ENCODE measurements at regions not wholly inside any gene's neighbourhood (a gene's known extent, or its start where the extent isn't known, plus 50 kb on each side); places are given as distances from the start of the nearest gene placed in this dataset.

- intact Hi-C loops (cut with DNase I) = no loop called here
- no peak for DNase-seq
Observed at GRCh38 chr6:51502996-51503395, 584.4 kb downstream of the PKHD1 start.

- intact Hi-C loops (cut with DNase I) = no loop called here
- no peak for DNase-seq
Observed at GRCh38 chr6:51505434-51505833, 582.0 kb downstream of the PKHD1 start.

- intact Hi-C loops (cut with DNase I) = no loop called here
- DNase-seq = no peak
Observed at GRCh38 chr6:51509597-51509996, 577.8 kb downstream of the PKHD1 start.

GRCh38 chr6:51511081-51511480 is 576.3 kb downstream of the PKHD1 start:
- intact Hi-C loops (cut with DNase I) = no loop called here

GRCh38 chr6:51513891-51514747 is 573.3 kb downstream of the PKHD1 start:
- intact Hi-C loops (cut with DNase I) = no loop called here
- peak in 1 of 10 donors; percentile 40 for DNase-seq

More at GRCh38 chr6:51511081-51511480, 576.3 kb downstream of the PKHD1 start:
- no peak for DNase-seq

GRCh38 chr6:51514748-51515402 is 572.5 kb downstream of the PKHD1 start:
- intact Hi-C loops (cut with DNase I) = no loop called here
- no peak for DNase-seq

- intact Hi-C loops (cut with DNase I) = no loop called here
- DNase-seq = no peak
Observed at GRCh38 chr6:51526049-51526448, 561.4 kb downstream of the PKHD1 start.

- intact Hi-C loops (cut with DNase I) = no loop called here
- no peak for DNase-seq
Observed at GRCh38 chr6:51526922-51527321, 560.5 kb downstream of the PKHD1 start.

- intact Hi-C loops (cut with DNase I) = no loop called here
- no peak for DNase-seq
Observed at GRCh38 chr6:51528556-51528955, 558.9 kb downstream of the PKHD1 start.

GRCh38 chr6:51529240-51529639 is 558.2 kb downstream of the PKHD1 start:
- DNase-seq = no peak
- intact Hi-C loops (cut with DNase I) = no loop called here

- intact Hi-C loops (cut with DNase I) = no loop called here
- DNase-seq = peak in 1 of 10 donors; percentile 61
Observed at GRCh38 chr6:51531623-51532022, 555.8 kb downstream of the PKHD1 start.

- intact Hi-C loops (cut with DNase I) = no loop called here
- DNase-seq = no peak
Observed at GRCh38 chr6:51533962-51534361, 553.5 kb downstream of the PKHD1 start.

- intact Hi-C loops (cut with DNase I) = no loop called here
- no peak for DNase-seq
Observed at GRCh38 chr6:51535327-51535726, 552.1 kb downstream of the PKHD1 start.

- no peak for DNase-seq
Observed at GRCh38 chr6:51536728-51537127, 550.7 kb downstream of the PKHD1 start.

GRCh38 chr6:51541847-51542246 is 545.6 kb downstream of the PKHD1 start:
- no peak for DNase-seq
- intact Hi-C loops (cut with DNase I) = loop anchor here (1.0 kb wide), 1 partner anchor 726 kb away; no protein-coding TSS in a partner anchor

More at GRCh38 chr6:51536728-51537127, 550.7 kb downstream of the PKHD1 start:
- intact Hi-C loops (cut with DNase I) = no loop called here

GRCh38 chr6:51542475-51542874 is 544.9 kb downstream of the PKHD1 start:
- intact Hi-C loops (cut with DNase I) = loop anchor here (1.0 kb wide), 1 partner anchor 726 kb away; no protein-coding TSS in a partner anchor
- no peak for DNase-seq

- intact Hi-C loops (cut with DNase I) = no loop called here
Observed at GRCh38 chr6:51550243-51550642, 537.2 kb downstream of the PKHD1 start.

GRCh38 chr6:51552435-51552834 is 535.0 kb downstream of the PKHD1 start:
- intact Hi-C loops (cut with DNase I) = no loop called here
- DNase-seq = no peak

More at GRCh38 chr6:51550243-51550642, 537.2 kb downstream of the PKHD1 start:
- DNase-seq = no peak

GRCh38 chr6:51553246-51554015 is 534.0 kb downstream of the PKHD1 start:
- intact Hi-C loops (cut with DNase I) = no loop called here
- DNase-seq = no peak

GRCh38 chr6:51554029-51554428 is 533.4 kb downstream of the PKHD1 start:
- intact Hi-C loops (cut with DNase I) = no loop called here
- DNase-seq = no peak

GRCh38 chr6:51559059-51559458 is 528.4 kb downstream of the PKHD1 start:
- no peak for DNase-seq
- intact Hi-C loops (cut with DNase I) = no loop called here

Measured in posterior cingulate gyrus (tissue), 11 donors.